DLD1 (cell line): ENCODE measurements at regions not wholly inside any gene's neighbourhood (a gene's known extent, or its start where the extent isn't known, plus 50 kb on each side); places are given as distances from the start of the nearest gene placed in this dataset.

Source experiments
- in situ Hi-C: cut with HindIII; loops from 2 replicates; pipeline ENCODE4 v1.10.0; 2017; ENCODE audit warnings: low sequenced_read_pairs

DNA sequence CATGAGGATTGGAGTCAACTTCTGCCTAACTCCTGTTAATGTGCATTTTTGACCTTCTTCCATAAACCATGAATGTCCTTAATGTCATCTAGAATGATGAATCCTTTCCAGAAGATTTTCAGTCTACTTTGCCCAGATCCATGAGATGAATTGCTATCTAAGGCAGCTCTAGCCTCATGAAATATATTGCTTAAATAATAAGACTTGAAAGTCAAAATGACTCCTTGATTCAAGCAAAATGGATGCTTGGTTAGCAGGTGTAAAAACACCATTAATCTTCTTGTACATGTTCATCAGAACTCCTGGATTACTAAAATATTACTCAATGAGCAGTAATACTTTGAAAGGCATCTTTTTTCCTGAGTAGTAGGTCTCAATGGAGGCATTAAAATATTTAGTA, 238.5 kb upstream of the ZC3H12C start:
- in situ Hi-C loops, result no loop called here

DNA sequence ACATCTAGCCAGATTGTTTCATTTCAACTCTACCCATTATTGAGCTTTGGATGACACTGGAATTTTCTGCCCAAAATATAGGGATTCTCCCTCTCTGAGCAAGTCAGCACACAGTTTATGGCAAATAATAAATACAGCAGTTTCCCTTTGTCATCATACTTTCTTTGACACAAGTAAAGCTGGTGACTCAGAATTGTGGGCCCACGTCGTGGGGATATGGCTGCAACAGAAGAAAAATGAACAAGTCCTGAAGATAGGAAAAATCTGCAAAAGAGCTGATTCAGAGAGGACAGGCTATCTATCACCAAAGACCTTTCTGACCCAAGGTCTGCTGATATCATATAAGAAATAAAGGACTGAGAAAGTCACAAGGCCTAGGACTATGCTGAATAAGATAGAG, 236.3 kb upstream of the ZC3H12C start:
- in situ Hi-C loops, result no loop called here

DNA sequence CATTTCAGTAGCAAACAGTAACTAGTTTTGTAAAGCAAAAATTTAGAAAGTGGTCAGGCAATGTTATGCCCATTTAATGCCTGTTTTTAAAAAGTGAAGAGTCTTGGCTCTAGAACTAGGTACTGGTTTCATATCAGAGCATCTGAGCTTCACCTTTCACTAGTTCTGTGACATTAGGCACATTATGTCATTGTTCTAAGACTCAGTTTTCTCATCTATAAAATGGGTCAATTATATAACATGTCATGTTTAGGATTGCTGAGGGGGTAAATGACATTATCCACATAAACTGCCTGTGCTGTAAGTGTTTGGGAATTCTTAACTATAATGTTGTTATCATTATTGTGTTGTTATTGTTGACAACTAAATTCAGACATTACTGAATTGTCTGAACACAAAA, 235.6 kb upstream of the ZC3H12C start:
- in situ Hi-C loops, result no loop called here

DNA sequence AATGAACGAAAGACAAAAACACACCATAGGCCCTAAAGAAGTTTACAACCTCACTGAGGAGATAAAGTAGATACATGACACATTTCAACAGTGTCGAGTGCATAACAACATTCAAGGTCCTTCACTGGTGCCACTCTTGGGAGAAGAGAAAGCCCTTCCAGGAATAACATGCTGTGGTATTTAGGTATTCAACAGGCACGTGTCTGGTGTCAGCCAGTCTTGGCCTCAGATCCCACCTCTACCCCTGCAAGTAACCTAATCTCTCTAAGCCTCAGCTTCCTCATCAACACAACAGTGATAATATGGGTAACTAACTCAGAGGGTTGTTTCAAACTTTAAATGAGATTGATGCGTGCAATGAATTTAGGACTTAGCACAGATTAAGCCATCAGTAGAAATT, 235.0 kb upstream of the ZC3H12C start:
- in situ Hi-C loops, result no loop called here

DNA sequence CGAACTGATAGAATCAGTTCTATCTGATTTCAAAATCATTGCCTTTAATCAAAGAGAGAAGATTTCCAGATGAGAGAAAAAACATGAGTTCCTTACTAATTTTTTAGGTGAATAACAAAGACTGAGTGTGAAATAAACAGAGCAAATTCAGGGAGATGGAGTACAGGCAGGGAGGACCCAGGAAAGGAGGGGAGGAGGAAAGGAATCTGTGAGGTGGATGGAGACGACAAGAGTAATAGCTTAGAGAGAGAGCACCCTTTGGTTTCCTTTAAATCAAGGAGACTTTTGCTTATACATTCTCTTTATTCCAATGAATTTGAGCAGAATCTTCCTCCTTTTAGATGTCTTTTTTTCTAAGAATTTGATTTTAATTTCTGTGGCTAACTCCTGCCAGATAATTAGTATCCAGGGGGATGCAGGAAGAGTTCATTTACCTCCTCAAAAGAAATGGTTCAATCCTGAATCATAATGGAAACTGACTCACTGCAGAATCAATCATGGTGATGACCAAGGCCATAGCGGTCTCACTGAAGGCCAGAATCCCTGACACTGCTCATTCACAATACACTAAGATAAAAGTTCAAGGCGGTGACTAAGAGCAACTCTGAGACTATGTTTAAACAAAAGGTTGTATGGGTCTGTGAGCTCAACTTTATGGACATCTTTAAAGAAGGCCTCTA, 234.0 kb upstream of the ZC3H12C start:
- in situ Hi-C loops, result no loop called here

DNA sequence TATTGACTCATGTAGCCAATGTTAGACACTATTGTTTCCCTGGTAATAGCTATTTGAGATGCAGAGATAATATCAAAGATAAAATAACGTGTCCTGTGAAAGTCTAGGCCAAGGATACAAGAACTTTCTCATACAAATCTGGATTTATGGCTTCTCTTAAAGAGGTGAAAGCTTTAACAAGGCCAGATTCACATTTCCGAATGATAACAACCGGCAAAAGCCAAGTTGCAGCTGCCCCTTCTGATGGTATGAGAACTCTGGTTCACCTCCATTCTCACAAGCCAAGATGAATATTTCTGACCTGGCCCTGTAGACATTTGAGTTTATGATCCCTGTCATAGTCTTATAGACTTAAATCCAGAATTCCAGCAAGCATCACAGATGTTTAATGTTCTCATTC, 230.4 kb upstream of the ZC3H12C start:
- in situ Hi-C loops, result no loop called here

DNA sequence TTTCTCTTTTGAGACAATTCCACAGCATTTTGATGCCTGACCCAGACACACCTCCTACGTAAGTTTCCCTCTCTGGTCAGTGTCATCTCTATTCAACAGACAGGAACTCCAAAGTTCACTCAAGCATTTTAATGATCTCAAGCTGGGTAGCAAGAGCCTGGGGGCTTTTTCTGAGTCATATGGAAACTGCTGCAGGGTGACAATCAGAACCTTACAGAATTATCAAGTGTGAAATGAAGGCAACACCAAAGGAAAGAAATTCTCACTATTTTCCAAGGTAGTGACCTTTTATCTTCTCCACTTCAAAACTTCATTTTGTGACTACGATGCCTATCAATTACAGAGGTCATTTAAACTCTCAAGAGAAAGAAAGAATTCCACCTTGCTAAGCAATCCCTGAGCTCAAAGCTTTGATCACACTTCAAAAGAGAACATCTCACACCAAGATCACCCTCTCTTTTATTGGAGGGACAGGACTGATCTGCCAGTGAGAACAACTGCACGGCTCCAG, 229.0 kb upstream of the ZC3H12C start:
- in situ Hi-C loops, result no loop called here

DNA sequence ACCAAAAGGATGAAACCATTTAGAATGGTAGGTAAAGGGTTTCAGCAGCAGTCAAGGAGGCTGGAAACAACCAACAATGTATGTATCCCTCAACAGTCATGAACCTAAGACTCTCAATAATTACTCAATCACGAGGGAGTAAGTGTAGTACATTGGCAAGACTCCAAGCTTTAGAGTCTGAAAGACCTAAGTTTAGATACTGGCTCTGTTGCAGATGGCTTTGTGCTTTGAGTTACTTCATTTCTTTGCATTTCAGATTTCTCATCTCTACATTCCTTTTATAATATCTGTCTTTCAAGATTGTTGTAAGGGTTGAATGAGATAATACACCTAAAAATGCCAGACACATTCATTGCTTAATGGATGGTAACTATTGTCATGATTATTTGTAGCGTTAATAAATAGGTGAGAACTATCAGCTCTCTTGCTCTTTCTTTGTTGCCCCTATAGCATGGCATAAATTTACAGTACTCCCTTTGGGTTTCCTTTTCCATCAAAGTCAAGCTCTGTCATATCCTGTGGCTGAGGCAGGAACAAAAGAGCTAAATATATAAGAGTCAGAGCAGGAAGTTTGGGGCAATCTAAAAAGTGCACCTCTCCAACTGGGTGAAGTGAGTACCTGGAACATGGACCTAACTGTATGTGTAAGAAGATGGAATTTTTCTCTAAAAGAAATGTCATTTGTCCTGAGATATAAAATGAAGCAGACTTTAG, 228.2 kb upstream of the ZC3H12C start:
- in situ Hi-C loops, result no loop called here

DNA sequence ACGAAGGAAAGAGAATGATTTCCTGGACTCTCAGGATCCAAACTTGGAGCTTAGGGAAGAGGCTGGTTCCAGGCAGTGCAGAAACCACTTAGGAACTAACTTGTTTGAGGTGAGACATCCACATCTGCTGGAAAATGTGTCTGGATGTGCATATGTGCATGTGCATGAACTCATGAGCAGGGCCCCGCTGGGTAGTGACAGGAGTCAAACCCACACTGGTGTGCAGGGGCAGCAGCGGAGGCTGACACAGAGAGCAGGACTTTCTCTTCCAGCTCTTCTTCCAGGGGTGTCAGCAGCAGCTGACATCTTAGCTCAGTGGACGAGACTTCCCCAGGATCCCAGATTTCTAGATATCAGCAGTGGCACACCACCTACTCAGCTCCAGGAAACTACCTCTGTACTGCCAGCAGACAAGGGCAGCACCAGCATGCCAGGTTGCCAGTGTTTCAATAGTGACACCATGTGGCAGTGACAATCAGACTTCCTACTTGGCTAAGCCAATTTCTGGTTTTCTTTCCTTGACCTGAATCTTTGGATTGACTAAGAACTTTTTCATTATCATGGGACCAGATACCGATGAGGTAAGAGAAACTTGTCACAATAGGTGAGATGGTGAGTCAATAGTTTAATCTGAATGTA, 227.5 kb upstream of the ZC3H12C start:
- in situ Hi-C loops, result no loop called here

DNA sequence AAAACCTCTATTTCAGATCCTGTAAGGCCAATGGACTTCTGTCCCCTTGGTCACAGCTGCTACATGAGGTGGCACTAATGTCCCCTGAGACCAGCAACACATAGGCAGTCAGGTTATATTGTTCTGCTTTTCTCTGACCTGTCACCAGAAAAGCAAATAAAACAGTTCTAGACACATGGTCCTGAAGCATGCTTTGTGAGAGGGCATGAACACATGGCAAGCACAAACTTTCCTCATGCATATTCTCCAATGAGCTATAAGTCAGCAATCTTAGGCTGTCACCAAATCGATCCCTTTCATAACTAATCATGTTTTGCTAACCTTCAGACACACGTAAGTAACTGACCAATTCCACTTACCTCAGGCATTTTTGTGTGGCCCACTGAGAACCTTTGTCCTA, 225.4 kb upstream of the ZC3H12C start:
- in situ Hi-C loops, result no loop called here

DNA sequence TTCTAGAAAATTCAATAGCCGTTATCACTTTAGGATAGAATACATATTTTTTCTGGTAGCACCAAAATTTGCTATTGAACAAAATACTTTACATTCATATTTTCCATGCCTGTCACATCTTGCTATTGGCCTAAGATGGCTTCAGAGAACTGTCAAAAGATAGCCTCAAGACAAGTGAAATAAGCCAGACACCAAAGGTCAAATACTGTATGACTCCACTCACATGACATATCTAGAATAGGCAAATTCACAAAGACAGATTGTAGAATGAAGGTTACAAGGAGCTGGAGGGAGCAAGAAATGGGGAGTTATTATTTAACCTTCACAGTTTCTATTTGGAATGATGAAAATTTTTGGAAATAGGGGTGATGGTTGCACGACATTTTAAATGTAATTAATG, 223.7 kb upstream of the ZC3H12C start:
- in situ Hi-C loops, result no loop called here

DNA sequence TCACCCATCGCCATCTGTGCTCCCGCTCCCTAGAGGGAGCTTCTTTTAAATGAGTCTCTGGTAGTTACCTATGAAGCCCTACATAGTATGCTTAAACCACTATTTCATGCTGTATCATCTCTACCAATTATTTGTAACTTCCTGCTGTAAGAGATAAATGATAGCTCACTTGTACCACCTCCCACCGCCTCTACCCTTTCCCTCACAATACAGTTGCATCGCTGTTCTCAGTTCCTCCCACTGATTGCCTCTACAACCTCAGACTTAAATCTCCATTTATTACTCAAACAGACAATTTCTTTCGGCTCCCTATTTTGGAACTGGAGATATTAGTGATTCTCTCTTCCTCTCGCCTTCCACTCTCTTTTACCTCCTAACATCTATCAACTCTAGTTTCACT, 222.9 kb upstream of the ZC3H12C start:
- in situ Hi-C loops, result no loop called here

DNA sequence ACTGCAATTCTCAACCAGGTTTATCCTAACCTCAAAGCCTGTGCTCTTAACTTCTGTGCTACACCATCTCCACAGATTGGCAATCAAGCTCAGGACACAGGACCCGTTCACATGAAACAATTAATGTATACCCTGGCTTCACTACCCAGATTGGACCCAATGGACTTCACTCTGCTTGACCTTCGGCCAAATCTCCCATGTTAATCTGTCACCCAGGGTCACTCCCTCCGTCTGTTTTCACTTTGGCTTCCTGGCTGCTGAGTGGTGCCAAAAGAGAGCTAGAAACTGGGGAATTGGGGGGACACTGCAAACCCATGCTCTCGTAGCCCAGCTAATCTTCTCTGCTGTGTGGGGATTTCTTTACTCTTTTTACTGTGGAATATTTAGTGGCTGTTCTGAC, 216.1 kb upstream of the ZC3H12C start:
- in situ Hi-C loops, result no loop called here

DNA sequence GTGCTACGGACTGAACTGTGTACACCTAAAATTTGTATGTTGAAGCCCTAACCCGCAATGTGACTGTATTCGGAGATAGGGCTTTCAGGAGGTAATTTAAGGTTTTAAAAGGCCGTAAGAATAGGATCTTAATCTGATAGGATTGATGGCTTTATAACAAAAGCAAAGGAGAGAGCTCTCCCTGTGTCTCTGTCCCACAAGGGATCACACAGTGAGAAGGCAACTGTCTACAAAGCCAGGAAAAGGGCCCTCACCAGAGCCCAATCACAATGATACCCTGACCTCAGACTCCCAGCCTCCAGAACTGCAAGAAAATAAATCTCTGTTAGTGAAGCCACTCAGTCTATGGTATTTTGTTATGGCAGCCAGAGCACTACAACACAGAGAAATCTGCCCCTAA, 208.7 kb upstream of the ZC3H12C start:
- in situ Hi-C loops, result no loop called here

DNA sequence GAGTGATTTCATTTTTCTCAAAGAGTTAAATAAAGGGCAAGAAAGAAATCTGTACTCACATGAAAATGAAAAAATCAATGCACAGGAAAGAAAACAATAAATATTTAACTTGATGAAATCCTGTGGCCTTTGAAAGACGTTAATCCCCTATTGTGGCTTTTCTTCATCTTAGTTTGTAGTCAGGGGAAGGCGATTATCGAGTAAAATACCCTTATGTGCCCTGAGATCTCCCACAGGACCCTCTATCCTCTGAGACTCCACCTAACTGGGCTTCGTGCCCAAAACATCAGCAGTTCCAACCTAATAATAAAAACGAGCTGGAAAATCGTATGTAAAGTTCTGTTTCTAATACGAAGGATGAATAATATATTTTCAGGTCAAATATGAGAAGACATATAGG, 208.2 kb upstream of the ZC3H12C start:
- in situ Hi-C loops, result no loop called here

DNA sequence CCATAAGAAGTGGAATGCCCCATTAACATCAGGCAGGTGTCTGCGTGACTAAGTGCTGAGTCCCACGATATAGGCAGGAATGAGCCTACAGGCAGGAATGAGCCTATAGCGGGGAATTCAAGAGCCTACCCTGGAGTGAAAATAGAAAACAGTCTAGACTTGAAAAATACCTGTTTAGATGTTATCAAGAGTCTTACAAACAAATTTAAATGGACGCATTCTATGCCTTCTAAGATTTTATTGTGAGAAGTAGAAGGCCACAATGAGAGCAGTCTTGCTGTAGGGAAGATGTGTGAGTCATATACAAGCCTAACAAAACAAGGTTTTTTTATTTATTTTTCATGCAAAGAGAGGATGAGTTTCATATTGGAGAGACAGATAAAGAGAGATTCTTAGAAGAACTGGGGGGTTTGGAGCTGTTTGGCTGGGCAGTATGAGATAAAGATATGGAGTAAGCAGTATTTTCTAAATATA, 200.8 kb upstream of the ZC3H12C start:
- in situ Hi-C loops, result no loop called here

DNA sequence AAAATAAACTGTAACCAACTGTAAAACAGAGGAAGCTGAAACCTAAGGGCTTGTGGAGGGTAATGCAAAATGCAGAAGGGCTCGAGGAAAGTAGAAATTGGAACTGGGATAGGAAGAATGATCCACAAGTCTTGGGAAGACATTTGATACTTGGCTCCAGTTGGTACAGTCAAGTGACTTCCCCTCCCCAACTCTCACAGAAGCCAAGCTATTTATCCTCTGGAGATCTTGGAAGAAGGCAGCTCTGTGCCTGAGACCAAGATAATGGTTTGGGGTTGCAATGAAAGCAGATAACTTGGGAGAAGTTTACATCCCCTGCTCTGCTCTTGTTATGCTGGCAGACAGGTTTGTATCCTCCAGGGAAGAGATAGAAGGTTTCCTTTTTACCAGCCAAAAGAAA, 198.9 kb upstream of the ZC3H12C start:
- in situ Hi-C loops, result no loop called here

DNA sequence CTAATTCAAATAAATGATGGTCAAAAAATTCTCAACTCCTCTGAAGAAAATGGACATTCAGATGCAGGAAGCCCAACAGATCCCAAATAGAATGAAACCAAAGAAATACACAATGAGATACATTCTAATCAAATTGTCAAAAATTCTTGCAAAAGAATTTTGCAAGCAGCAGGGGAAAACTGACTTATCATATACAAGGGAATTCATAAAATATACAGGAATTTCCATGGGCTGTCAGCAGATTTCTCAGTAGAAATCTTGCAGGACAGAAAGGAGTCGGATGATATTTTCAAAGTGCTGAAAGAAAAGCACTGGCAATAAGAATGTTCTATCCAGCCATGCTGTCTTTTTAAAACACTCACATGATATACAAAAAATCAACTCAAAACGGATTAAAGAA, 194.6 kb upstream of the ZC3H12C start:
- in situ Hi-C loops, result no loop called here

DNA sequence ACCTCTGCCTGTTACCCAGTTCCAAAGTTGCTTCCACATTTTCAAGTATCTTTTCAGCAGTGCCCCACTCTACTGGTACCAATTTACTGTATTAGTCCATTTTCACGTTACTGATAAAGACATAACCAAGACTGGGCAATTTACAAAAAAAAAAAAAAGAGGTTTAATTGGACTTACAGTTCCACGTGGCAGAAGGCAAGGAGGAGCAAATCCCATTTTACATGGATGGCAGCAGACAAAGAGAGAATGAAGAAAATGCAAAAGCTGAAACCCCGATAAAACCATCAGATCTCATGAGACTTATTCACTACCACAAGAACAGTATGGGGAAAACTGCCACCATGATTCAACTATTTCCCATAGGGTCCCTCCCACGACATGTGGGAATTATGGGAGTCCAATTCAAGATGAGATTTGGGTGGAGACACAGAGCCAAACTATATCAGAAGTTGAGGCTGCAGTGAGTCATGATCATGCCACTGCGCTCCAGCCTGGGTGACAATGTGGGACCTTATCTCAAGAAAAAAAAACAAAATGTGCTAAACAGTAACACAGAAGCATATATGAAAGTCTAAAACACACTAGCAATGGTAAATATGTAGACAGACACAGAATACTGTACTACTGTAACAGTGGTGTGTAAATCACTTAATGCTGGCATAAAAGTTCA, 190.3 kb upstream of the ZC3H12C start:
- in situ Hi-C loops, result no loop called here

DNA sequence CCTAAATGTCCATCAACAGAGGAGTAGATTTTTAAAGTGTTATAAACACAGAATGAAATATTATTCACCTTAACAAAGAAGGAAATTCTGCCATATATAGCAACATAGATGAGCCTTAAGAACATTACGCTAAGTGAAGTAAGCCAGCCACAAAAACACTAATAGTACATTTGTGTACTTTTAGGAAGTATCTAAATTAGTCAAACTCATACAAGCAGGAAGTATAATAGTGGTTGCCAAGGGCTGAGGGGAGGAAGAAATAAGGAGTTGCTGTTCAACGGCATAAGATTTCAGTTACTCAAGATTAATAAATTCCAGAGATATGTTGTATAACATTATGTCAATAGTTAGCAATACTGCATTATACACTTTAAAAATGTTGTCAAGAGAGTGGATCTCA, 181.7 kb upstream of the ZC3H12C start:
- in situ Hi-C loops, result no loop called here

DNA sequence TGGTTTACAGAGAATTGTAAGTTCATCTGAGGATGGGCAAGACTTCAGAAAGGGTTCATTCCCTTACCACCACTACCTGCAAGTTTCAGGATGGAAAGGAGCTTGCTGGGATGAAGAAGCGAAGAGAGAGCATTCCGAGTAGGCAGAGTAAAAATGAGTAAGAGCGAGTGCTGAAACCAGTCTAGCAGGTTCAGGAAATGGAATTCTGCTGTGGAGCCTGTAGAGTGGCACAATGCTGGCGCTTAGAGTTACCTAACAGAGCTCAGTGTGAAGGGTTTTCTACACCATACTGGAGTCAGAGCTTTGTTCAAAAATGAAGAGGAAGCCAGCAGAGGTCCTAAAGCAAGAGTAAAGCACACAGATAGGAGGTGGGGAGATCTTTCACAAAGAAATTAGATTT, 179.2 kb upstream of the ZC3H12C start:
- in situ Hi-C loops, result no loop called here
